GM18870 (cell line): ENCODE measurements at regions not wholly inside any gene's neighbourhood (a gene's known extent, or its start where the extent isn't known, plus 50 kb on each side); places are given as distances from the start of the nearest gene placed in this dataset.
"Not testable (repeated sequence)": the region's sequence is repeated elsewhere in the genome, so short reads cannot be mapped to it uniquely, and the experiment has no call there.

Source experiments
- ATAC-seq: cut with Tn5 transposase; IDR thresholded peaks from one replicate; pipeline ENCODE4 v1.9.1; 2021; ENCODE audit warnings: moderate library complexity; ENCODE audit not compliant: unreplicated experiment

- ATAC-seq: not testable (repeated sequence)
Measured at GRCh38 chr9:62655705-62656104, 1465.9 kb downstream of the SPATA31A7 start.

- ATAC-seq: not testable (repeated sequence)
Measured at GRCh38 chr9:62662733-62663507, 1473.1 kb downstream of the SPATA31A7 start.

DNA sequence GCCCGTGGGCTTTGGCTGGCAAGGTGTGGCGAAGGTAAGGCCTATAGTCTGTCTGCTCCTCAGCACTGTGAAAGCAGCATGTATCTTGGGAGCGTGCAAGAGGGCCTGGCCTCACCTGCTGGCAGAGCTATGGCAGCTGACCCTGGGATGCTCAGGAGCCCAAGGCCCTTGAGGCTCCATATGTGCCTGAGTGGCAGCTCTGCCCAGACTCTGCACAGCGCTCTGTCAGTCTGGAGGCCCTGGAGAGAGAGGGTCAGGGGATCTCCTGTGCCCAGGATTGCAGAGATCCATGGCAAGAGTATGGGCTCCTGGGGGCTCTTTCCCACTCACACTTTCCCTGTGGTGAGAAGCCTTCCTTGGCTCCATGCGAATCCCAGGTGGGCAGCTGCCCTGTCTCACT, 1473.7 kb downstream of the SPATA31A7 start:
- ATAC-seq: not testable (repeated sequence)

DNA sequence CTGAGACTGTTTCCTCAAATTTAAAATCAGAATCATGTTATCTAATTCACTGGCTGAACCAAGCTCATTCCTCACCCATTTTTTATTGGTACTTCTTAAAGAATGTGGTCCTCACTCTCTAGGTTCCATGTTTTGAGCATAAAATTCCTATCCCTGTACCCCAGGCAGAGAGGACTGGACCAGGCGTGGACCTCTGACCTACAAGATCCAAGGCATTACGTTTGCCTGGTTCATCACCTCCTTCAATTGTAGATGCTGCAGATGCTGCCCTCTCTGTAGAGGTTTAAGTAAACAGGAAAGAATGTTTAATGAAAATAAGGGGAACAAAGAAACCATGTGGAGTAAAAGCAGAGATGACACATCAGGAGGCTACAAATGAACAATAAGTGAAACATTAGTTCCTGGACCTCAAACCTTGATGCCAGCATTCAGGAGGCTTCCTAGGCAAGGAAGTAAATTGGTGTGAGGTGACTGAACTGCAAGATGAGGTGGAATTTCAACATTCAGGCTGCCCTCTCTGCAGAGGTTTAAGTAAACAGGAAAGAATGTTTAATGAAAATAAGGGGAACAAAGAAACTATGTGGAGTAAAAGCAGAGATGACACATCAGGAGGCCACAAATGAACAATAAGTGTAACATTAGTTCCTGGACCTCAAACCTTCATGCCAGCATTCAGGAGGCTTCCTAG, 1477.4 kb downstream of the SPATA31A7 start:
- not testable (repeated sequence) for ATAC-seq

DNA sequence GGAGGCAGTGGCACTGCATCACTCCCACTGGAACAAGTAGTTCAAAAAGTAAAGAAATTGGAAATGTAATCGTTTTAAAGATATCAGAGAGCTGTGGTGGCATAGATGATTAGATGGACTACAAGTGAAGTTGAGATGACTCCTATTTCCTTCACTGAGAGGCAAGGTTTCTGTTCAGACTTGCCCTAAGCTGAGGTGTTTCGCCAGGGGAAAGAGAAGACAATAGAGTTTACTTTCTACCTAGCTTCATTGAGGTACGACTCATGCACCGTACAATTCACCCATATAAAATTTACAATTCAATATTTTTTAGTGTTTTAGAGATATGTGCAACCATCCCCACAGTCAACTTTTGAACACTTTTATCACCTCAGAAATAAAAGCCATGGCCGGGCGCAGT, 1487.2 kb downstream of the SPATA31A7 start:
- not testable (repeated sequence) for ATAC-seq

DNA sequence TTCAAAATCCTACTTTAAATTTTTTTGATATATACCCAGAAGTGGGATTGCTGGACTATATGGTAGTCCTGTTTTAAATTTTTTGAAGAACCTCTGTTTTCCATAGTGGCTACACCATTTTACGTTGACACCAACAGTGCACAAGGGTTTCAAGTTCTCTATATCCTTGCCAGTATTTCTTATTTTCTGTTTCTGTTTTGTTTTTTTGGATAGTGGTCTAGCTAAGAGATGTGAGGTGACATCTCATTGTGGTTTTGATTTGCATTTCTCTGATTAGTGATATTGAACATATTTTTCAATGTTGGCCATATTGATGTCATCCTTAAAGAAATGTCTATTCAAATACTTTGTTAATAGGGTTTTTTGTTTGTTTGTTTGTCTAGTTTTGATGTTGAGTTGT, 1488.5 kb downstream of the SPATA31A7 start:
- peak; percentile 91 for ATAC-seq

DNA sequence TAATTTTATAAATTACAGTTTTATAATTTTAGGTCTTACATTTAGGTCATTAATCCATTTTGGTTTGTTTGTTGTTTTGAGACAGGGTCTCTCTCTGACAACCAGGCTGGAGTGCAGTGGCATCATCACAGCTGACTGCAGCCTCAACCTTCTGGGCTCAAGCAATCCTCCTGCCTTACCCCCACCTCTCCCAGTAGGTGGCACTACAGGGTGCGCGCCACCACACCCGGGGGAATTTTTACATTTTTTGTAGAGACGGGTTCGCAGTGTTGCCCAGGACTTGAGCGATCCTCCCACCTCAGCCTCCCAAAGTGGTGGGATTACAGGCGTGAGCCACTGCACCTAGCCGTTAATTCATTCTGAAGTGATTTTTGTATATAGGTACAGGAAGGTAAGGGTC, 1489.2 kb downstream of the SPATA31A7 start:
- not testable (repeated sequence) for ATAC-seq

GRCh38 chr9:62684833-62685647, 1495.2 kb downstream of the SPATA31A7 start:
- ATAC-seq: peak; percentile 80

GRCh38 chr9:62686313-62686712, 1496.5 kb downstream of the SPATA31A7 start:
- ATAC-seq: not testable (repeated sequence)

DNA sequence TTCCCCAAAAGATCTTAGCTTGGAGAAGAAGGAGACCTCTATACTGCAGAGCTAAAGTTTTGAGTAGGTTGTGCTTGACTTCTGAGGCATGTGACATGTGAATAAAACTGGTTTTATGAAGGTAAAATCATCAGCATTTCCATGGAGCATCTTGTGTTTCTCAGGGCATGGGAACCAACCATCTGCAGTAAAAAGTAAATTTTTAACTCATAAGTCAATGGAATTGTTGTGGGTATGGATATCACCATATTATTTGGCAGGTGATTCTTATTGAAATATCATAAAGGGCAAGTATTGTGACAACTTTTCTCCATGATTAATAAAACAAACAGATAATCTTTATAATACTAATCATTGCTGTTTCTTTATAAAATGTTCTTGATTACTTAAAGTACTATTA, 1503.2 kb downstream of the SPATA31A7 start:
- ATAC-seq: not testable (repeated sequence)

- not testable (repeated sequence) for ATAC-seq
Measured at GRCh38 chr9:62711317-62711716, 1521.5 kb downstream of the SPATA31A7 start.

DNA sequence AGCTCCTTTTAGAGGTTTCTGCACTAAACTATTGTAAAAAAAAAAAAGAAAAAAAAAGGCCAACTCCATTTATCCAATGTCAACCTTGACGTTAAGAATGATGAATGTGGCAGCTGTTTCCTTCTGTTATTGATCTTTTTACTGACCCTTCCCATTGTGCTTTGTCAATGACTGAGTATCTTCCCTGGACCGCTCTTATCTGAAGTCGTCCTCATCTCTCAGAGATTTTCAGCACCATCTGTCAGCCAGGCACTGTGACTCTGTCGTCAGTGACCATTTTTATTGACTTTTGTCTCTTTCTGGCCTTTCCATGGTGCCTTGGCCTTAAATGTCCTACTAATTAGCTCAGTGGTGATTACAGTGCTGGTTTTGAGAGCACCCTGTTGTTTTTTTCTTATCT, 1535.7 kb downstream of the SPATA31A7 start:
- not testable (repeated sequence) for ATAC-seq

GRCh38 chr9:62730229-62731000, 1540.6 kb downstream of the SPATA31A7 start:
- peak; percentile 98 for ATAC-seq

DNA sequence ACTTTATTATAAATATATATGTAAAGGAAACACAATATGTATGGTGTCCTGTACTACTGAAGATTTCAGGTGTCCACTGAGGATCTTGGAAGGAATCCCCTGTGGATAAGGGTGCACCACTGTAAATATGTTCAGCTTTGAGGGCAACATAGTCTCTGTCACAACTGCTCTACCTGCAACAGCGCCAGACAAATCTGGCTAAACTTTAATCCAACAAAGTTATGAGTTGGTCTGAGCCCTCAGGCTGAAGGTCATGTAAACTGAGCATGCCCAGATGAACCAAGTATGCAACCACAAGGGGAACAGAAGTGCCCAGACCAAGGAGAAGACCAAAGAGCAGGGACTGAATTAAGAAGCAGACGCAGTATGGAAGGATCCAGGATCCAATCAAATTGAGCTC, 1541.2 kb downstream of the SPATA31A7 start:
- ATAC-seq: not testable (repeated sequence)

GRCh38 chr9:62737004-62737606, 1547.3 kb downstream of the SPATA31A7 start:
- not testable (repeated sequence) for ATAC-seq

DNA sequence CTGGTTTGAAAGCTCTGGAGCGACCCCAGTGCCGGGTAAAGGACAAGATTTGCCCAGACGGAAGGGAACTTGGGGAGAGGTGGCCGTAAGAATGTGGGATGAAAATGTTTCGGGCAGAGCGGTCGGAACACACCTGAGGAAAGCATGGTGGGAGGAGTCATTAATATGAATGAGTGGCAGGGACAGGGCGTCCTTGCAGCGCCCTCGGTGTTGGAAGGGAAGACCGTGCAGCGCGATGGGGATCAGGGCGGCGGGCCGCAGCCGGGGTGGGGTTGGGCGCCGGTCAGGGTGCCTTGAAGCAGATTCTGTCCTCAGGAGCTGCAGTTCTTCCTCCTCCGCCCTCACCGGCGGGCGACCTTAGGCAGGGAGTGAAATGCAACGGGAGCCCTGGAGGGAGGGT, 1548.1 kb downstream of the SPATA31A7 start:
- not testable (repeated sequence) for ATAC-seq

GRCh38 chr9:62745774-62746529, 1556.1 kb downstream of the SPATA31A7 start:
- not testable (repeated sequence) for ATAC-seq
